ENCODE measurements at regions not wholly inside any gene's neighbourhood (a gene's known extent, or its start where the extent isn't known, plus 50 kb on each side); places are given as distances from the start of the nearest gene placed in this dataset.

GRCh38 chr12:60123557-60123956 is 527.7 kb downstream of the SLC16A7 start:
- ChIA-PET POLR2A (interaction anchor here (0.7 kb wide), 1 partner anchor 558 kb away, joined by 3 read pairs; no protein-coding TSS in a partner anchor), CTCF (no interaction called here)
- Histone ChIP-seq H3K36me3 (ENCODE audit: control insufficient read depth, insufficient read depth, low read length) (no peaks in the 10 kb centered on the region), H3K4me3 (ENCODE audit: low read depth, low read length) (no peak overlapping the region), H3K27me3 (ENCODE audit: control insufficient read depth, insufficient read depth, low read length) (no peaks in the 10 kb centered on the region)
- TF ChIP-seq CTCF (IDR thresholded peaks at IDR 0.05; ENCODE audit: insufficient read depth, low read depth, low read length) = no peak
- peak; percentile 28 for DNase-seq (ENCODE audit: low read depth)

DNA sequence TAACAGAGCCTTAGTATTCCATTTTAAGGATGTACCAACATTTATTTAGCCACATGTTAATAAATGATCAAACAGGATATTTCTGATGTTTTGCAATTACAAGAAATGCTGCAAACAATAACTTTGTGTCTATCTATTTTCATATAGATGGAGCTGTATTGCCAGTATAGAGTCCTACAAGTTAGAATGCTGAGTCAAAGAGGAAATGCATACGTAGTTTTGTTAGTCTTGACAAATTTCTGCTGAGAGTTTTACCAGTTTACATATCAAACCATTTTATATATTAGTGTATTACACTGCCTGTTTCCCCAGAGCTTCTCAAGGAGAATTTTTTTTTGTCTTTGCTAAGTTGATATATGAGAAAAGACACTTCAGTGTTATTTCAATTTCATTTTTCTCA is 541.7 kb downstream of the SLC16A7 start:
- Histone ChIP-seq H3K4me3 (ENCODE audit: low read depth, low read length) (no peak overlapping the region), H3K36me3 (ENCODE audit: control insufficient read depth, insufficient read depth, low read length) (no peaks in the 10 kb centered on the region), H3K27me3 (ENCODE audit: control insufficient read depth, insufficient read depth, low read length) (no peaks in the 10 kb centered on the region)
- ChIA-PET POLR2A (no interaction called here), CTCF (no interaction called here)
- TF ChIP-seq CTCF (IDR thresholded peaks at IDR 0.05; ENCODE audit: insufficient read depth, low read depth, low read length) = no peak
- no peak for DNase-seq (ENCODE audit: low read depth)

DNA sequence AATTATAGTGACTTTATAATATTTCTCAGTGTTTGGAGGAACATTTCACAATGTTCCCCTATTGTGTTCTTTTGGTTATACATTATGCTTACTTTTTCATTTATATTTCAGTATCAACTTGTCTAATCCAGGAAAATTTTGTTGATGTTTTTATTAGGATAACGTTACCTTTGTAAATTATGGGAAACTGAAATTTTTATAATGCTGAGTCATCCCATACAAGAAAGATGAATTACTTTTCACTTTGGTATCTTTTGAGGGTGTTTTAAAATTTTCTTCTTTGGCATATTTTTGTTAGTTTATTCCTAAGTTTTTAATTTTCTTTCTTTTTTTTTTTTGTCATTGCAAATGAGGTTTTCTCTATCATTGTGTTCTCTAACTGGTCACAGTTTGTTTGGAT is 542.7 kb downstream of the SLC16A7 start:
- no peaks in the 10 kb centered on the region for H3K27me3 ChIP-seq (ENCODE audit: control insufficient read depth, insufficient read depth, low read length)
- no peaks in the 10 kb centered on the region for H3K36me3 ChIP-seq (ENCODE audit: control insufficient read depth, insufficient read depth, low read length)
- POLR2A ChIA-PET = no interaction called here
- CTCF ChIA-PET = no interaction called here
- no peak for TF ChIP-seq CTCF (IDR thresholded peaks at IDR 0.05; ENCODE audit: insufficient read depth, low read depth, low read length)
- DNase-seq (ENCODE audit: low read depth) = no peak
- no peak overlapping the region for H3K4me3 ChIP-seq (ENCODE audit: low read depth, low read length)

- ChIA-PET POLR2A (no interaction called here), CTCF (interaction anchor here (0.7 kb wide), 1 partner anchor 151 kb away, joined by 3 read pairs; no protein-coding TSS in a partner anchor)
- DNase-seq (ENCODE audit: low read depth) = no peak
- Histone ChIP-seq H3K4me3 (ENCODE audit: low read depth, low read length) (no peak overlapping the region), H3K36me3 (ENCODE audit: control insufficient read depth, insufficient read depth, low read length) (no peaks in the 10 kb centered on the region), H3K27me3 (ENCODE audit: control insufficient read depth, insufficient read depth, low read length) (no peaks in the 10 kb centered on the region)
- no peak for TF ChIP-seq CTCF (IDR thresholded peaks at IDR 0.05; ENCODE audit: insufficient read depth, low read depth, low read length)
Measured at GRCh38 chr12:60144395-60144794, 548.6 kb downstream of the SLC16A7 start.

- DNase-seq (ENCODE audit: low read depth) = peak; percentile 55
- CTCF ChIA-PET = interaction anchor here (0.7 kb wide), 1 partner anchor 288 kb away, joined by 3 read pairs; no protein-coding TSS in a partner anchor
- POLR2A ChIA-PET = interaction anchor here (0.6 kb wide), 1 partner anchor 168 kb away, joined by 4 read pairs; no protein-coding TSS in a partner anchor
- Histone ChIP-seq H3K27me3 (ENCODE audit: control insufficient read depth, insufficient read depth, low read length) (no peaks in the 10 kb centered on the region), H3K36me3 (ENCODE audit: control insufficient read depth, insufficient read depth, low read length) (no peaks in the 10 kb centered on the region), H3K4me3 (ENCODE audit: low read depth, low read length) (no peak overlapping the region)
- TF ChIP-seq CTCF (IDR thresholded peaks at IDR 0.05; ENCODE audit: insufficient read depth, low read depth, low read length) = no peak
Measured at GRCh38 chr12:60148109-60148508, 552.3 kb downstream of the SLC16A7 start.

Measured in BJ (cell line).